Neural progenitor cell (in vitro differentiated cells): ENCODE measurements at regions not wholly inside any gene's neighbourhood (a gene's known extent, or its start where the extent isn't known, plus 50 kb on each side); places are given as distances from the start of the nearest gene placed in this dataset.

Experiments used
- EZH2 ChIP-seq: fragments of 200-600 bp; sonication (generic); IDR thresholded peaks from 2 replicates; pipeline ENCODE4 v1.6.1; 2017; ENCODE audit warnings: antibody characterized with exemption, mild to moderate bottlenecking, moderate library complexity
- TF ChIP-seq, protein P1 (sequence below): fragments of 200-600 bp; sonication (generic); IDR thresholded peaks from 2 replicates; pipeline ENCODE4 v1.5.1; 2017; ENCODE audit warnings: antibody characterized with exemption, mild to moderate bottlenecking

DNA sequence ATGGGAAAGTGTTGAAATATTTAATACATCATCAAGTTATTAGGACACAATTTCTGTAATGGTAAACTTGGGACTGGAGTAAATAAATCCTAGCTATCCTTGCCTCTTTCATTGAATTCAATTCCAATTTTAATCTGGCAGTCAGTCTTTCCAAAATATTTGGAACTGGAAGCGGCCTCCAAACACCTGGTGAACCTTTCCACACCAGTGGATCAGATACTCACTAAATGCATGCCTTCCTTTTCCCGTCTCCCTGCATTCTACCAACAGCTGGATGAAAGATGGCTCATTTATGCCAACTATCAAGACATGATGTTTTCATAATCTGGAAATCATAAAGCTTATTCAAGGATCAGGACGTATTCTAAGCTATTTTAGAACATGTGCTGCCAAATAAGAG lies 488.2 kb upstream of the SPHKAP start:
- TF ChIP-seq, protein P1, sequence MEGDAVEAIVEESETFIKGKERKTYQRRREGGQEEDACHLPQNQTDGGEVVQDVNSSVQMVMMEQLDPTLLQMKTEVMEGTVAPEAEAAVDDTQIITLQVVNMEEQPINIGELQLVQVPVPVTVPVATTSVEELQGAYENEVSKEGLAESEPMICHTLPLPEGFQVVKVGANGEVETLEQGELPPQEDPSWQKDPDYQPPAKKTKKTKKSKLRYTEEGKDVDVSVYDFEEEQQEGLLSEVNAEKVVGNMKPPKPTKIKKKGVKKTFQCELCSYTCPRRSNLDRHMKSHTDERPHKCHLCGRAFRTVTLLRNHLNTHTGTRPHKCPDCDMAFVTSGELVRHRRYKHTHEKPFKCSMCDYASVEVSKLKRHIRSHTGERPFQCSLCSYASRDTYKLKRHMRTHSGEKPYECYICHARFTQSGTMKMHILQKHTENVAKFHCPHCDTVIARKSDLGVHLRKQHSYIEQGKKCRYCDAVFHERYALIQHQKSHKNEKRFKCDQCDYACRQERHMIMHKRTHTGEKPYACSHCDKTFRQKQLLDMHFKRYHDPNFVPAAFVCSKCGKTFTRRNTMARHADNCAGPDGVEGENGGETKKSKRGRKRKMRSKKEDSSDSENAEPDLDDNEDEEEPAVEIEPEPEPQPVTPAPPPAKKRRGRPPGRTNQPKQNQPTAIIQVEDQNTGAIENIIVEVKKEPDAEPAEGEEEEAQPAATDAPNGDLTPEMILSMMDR: no peak
- no peak for TF ChIP-seq EZH2
